ENCODE measurements at regions not wholly inside any gene's neighbourhood (a gene's known extent, or its start where the extent isn't known, plus 50 kb on each side); places are given as distances from the start of the nearest gene placed in this dataset.
"Not testable (repeated sequence)": the region's sequence is repeated elsewhere in the genome, so short reads cannot be mapped to it uniquely, and the experiment has no call there.

- intact Hi-C loops (cut with micrococcal nuclease); H3K79me2 ChIP-seq (ENCODE audit: low read length); H2AFZ ChIP-seq (ENCODE audit: low read length); H3K9me3 ChIP-seq (ENCODE audit: low read length); H3K36me3 ChIP-seq (ENCODE audit: low read depth, low read length); H3K9ac ChIP-seq (ENCODE audit: low read length); H3F3A ChIP-seq (ENCODE audit: low read length, unreplicated experiment); H4K20me1 ChIP-seq (ENCODE audit: low read length); H3K4me1 ChIP-seq (ENCODE audit: insufficient read depth, low read length); H3K9me2 ChIP-seq (replicated peaks; ENCODE audit: low read length); H3K4me3 ChIP-seq (ENCODE audit: low read length); ATAC-seq; CTCF ChIA-PET; H3K4me2 ChIP-seq (ENCODE audit: low read length); H3K27ac ChIP-seq (ENCODE audit: low read length); H3K27me3 ChIP-seq (ENCODE audit: low read length); POLR2A ChIA-PET (ENCODE audit: unreplicated experiment); DNase-seq; BruUV-seq (replicated peaks): not testable (repeated sequence)
Observed at GRCh38 chr1:222470252-222470805, 77.6 kb downstream of the HHIPL2 start.

GRCh38 chr1:222466150-222466865 is 81.6 kb downstream of the HHIPL2 start:
- Histone ChIP-seq H4K20me1 (ENCODE audit: low read length) (no peaks in the 10 kb centered on the region), H3K36me3 (ENCODE audit: low read depth, low read length) (no peaks in the 10 kb centered on the region), H3K9me3 (ENCODE audit: low read length) (no peaks in the 10 kb centered on the region), H3K27ac (ENCODE audit: low read length) (peak overlapping the region; percentile 83; the same call in 1 of the 2 replicates), H3K4me1 (ENCODE audit: insufficient read depth, low read length) (peaks cover 7% of the 10 kb centered on the region; the same call in 1 of the 2 replicates), H3K9me2 (replicated peaks; ENCODE audit: low read length) (no peaks in the 10 kb centered on the region), H2AFZ (ENCODE audit: low read length) (0 out of 2 replicates have a peak overlapping the region, but pooled peaks have one; percentile 37), H3F3A (ENCODE audit: low read length, unreplicated experiment) (no peaks in the 10 kb centered on the region), H3K9ac (ENCODE audit: low read length) (peak overlapping the region; percentile 86), H3K27me3 (ENCODE audit: low read length) (no peaks in the 10 kb centered on the region), H3K4me3 (ENCODE audit: low read length) (no peak overlapping the region), H3K79me2 (ENCODE audit: low read length) (no peaks in the 10 kb centered on the region), H3K4me2 (ENCODE audit: low read length) (peak overlapping the region; percentile 84; the same call in 1 of the 2 replicates)
- CTCF ChIA-PET, result interaction anchor here (1.1 to 2.3 kb wide), 2 partner anchors 124 to 168 kb away, joined by 3 to 29 read pairs; partner anchors contain the start of gene TAF1A
- DNase-seq (no peak), ATAC-seq (no peak)
- no TSS peak for BruUV-seq (replicated peaks)
- POLR2A ChIA-PET (ENCODE audit: unreplicated experiment), result interaction anchor here (0.7 kb wide), 2 partner anchors 168 to 197 kb away, joined by 3 to 5 read pairs; no protein-coding TSS in a partner anchor
- TF ChIP-seq EZH2phosphoT487 (IDR thresholded peaks at IDR 0.05; ENCODE audit: borderline replicate concordance, low read length), result no peak
- TF ChIP-seq EZH2 (IDR thresholded peaks at IDR 0.05; ENCODE audit: low read length, unreplicated experiment), result no peak
- TF ChIP-seq CTCF (conservative IDR thresholded peaks at IDR 0.05; ENCODE audit: low read depth, low read length), result no peak
- intact Hi-C loops (cut with micrococcal nuclease), result loop anchor here (10.0 kb wide), 1 partner anchor 618 kb away; no protein-coding TSS in a partner anchor

- H3K79me2 ChIP-seq (ENCODE audit: low read length), result no peaks in the 10 kb centered on the region
- H3K36me3 ChIP-seq (ENCODE audit: low read depth, low read length), result no peaks in the 10 kb centered on the region
- peak overlapping the region; percentile 84 for H3K4me2 ChIP-seq (ENCODE audit: low read length)
- peak; percentile 100 for TF ChIP-seq CTCF (conservative IDR thresholded peaks at IDR 0.05; ENCODE audit: low read depth, low read length)
- TF ChIP-seq EZH2phosphoT487 (IDR thresholded peaks at IDR 0.05; ENCODE audit: borderline replicate concordance, low read length), result no peak
- no peaks in the 10 kb centered on the region for H3F3A ChIP-seq (ENCODE audit: low read length, unreplicated experiment)
- peak overlapping the region; percentile 70 for H3K4me3 ChIP-seq (ENCODE audit: low read length)
- peak overlapping the region; percentile 86 for H3K9ac ChIP-seq (ENCODE audit: low read length)
- no peaks in the 10 kb centered on the region for H3K9me3 ChIP-seq (ENCODE audit: low read length)
- intact Hi-C loops (cut with micrococcal nuclease), result loop anchor here (1.0 to 10.0 kb wide), 9 partner anchors 81 to 619 kb away; partner anchors contain the start of gene TAF1A
- H3K27ac ChIP-seq (ENCODE audit: low read length), result peak overlapping the region; percentile 83
- H4K20me1 ChIP-seq (ENCODE audit: low read length), result no peaks in the 10 kb centered on the region
- TSS peak; percentile 91 for BruUV-seq (replicated peaks)
- peak; percentile 100 for DNase-seq
- peak; percentile 99 for ATAC-seq
- H3K4me1 ChIP-seq (ENCODE audit: insufficient read depth, low read length), result peaks cover 7% of the 10 kb centered on the region; the same call in 1 of the 2 replicates
- no peaks in the 10 kb centered on the region for H3K27me3 ChIP-seq (ENCODE audit: low read length)
- no peaks in the 10 kb centered on the region for H3K9me2 ChIP-seq (replicated peaks; ENCODE audit: low read length)
- ChIA-PET CTCF (interaction anchor here (0.5 to 2.6 kb wide), 7 partner anchors 10 to 988 kb away, joined by 3 to 29 read pairs (median 3); partner anchors contain the start of genes FAM177B, TAF1A and TLR5), POLR2A (ENCODE audit: unreplicated experiment) (interaction anchor here (0.7 kb wide), 2 partner anchors 198 to 246 kb away, joined by 3 to 5 read pairs; no protein-coding TSS in a partner anchor)
- peak overlapping the region; percentile 98 for H2AFZ ChIP-seq (ENCODE audit: low read length)
Observed at GRCh38 chr1:222465211-222466041, 82.5 kb downstream of the HHIPL2 start.

Measured in PC-3 (cell line).